Choroid plexus epithelial cell (primary cell): ENCODE measurements at regions not wholly inside any gene's neighbourhood (a gene's known extent, or its start where the extent isn't known, plus 50 kb on each side); places are given as distances from the start of the nearest gene placed in this dataset.

ENCODE experiments used
- DNase-seq: peaks from one replicate; pipeline ENCODE4 v3.0.0-alpha.2; 2010; ENCODE audit warnings: low read depth
- H3K4me3 ChIP-seq: 2 replicates; pipeline ENCODE4 v1.5.1; 2011; ENCODE audit warnings: low read depth, mild to moderate bottlenecking, control low read depth, low read length, moderate library complexity
- CTCF ChIP-seq: conservative IDR thresholded peaks from 2 replicates; pipeline ENCODE4 v1.5.1; 2011; ENCODE audit warnings: low read depth, mild to moderate bottlenecking, control low read depth, inconsistent platforms, low read length, moderate library complexity

GRCh38 chr6:104603108-104603745, 256.5 kb downstream of the HACE1 start:
- no peak overlapping the region for H3K4me3 ChIP-seq
- TF ChIP-seq CTCF: no peak

GRCh38 chr6:104601721-104602120, 258.0 kb downstream of the HACE1 start:
- peak; percentile 25 for DNase-seq
- TF ChIP-seq CTCF: no peak
- no peak overlapping the region for H3K4me3 ChIP-seq

More at GRCh38 chr6:104603108-104603745, 256.5 kb downstream of the HACE1 start:
- no peak for DNase-seq

GRCh38 chr6:104601131-104601651, 258.5 kb downstream of the HACE1 start:
- no peak overlapping the region for H3K4me3 ChIP-seq

GRCh38 chr6:104600639-104600931, 259.1 kb downstream of the HACE1 start:
- TF ChIP-seq CTCF: no peak
- DNase-seq: no peak
- H3K4me3 ChIP-seq: no peak overlapping the region

More at GRCh38 chr6:104601131-104601651, 258.5 kb downstream of the HACE1 start:
- peak; percentile 24 for DNase-seq
- TF ChIP-seq CTCF: no peak

- H3K4me3 ChIP-seq: no peak overlapping the region
- DNase-seq: no peak
- no peak for TF ChIP-seq CTCF
These were observed 259.7 kb downstream of the HACE1 start for GRCh38 chr6:104599821-104600638.

GRCh38 chr6:104597541-104598050, 262.1 kb downstream of the HACE1 start:
- H3K4me3 ChIP-seq: no peak overlapping the region
- TF ChIP-seq CTCF: no peak
- DNase-seq: no peak
